Activated T-cell treated with anti-CD3 and anti-CD28 coated beads for 1 hour (primary cell): ENCODE measurements at regions not wholly inside any gene's neighbourhood (a gene's known extent, or its start where the extent isn't known, plus 50 kb on each side); places are given as distances from the start of the nearest gene placed in this dataset.
"Not testable (repeated sequence)": the region's sequence is repeated elsewhere in the genome, so short reads cannot be mapped to it uniquely, and the experiment has no call there.

Experiments
- DNase-seq: peaks from one replicate; pipeline ENCODE4 v3.0.0-alpha.2; 2020; ENCODE audit warnings: low read depth

DNA sequence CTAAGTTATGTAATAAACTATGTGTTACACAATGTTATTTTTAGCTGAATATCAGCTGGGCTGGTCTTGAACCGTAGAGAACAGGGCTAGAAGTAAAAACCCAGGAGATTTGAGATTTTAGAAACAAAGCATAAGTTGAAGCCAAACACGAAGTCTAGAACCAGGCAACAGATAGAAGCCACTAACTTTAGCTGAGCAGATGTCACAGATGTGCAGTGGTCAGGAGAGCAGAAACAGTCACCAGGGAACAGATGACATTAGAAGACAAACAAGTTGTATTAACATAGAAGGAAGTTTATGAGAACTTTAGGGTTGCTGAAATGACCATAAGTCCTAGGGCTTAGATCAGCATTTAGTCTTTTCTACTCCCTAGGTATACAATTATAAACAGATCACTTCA, 731.0 kb downstream of the ZNF385D start:
- DNase-seq, result no peak

- no peak for DNase-seq
These were observed 733.7 kb downstream of the ZNF385D start for GRCh38 chr3:21017115-21017852.

- DNase-seq, result no peak
These were observed 737.4 kb downstream of the ZNF385D start for GRCh38 chr3:21013566-21013965.

DNA sequence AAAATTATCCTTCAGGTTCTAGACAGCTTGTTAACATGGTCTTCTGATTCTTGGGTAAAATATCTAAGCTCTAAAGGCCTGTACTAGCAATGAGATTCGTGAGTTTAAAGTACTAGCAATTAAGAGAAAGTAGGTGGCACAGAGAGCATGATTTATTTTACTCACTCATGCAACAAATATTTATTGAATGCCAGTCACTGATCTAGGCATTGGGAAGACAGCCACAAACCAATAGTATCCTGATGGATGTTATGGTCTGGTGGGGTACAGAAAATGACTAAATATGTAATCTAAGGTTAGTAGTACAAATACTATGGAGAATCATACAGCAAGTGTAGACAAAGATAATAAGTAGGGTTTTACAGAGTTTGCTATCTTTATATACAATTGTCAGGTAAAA, 751.3 kb downstream of the ZNF385D start:
- DNase-seq, result no peak

DNA sequence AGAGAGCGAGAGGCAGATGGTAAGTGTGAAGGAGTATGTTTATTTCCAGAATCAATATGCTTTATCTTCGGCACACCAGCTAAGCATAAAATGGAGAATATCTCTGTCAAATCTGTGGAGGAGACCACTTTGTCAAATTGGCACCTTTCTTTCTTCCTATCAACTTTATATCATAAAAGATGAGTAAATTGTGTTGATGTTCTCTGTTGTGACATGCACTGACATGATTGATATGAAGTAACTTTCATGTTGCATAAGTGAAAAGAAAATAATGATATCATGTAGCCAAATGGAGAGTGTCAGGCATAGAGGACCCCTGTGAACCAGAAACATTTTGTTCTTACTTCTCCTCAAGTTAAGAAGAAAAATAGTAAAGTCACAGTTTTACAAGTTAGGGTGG, 753.8 kb downstream of the ZNF385D start:
- no peak for DNase-seq

GRCh38 chr3:20990896-20991295, 760.1 kb downstream of the ZNF385D start:
- DNase-seq, result no peak

- DNase-seq, result not testable (repeated sequence)
These were observed 761.4 kb downstream of the ZNF385D start for GRCh38 chr3:20989653-20990052.

- DNase-seq, result no peak
These were observed 766.3 kb downstream of the ZNF385D start for GRCh38 chr3:20984594-20985205.

DNA sequence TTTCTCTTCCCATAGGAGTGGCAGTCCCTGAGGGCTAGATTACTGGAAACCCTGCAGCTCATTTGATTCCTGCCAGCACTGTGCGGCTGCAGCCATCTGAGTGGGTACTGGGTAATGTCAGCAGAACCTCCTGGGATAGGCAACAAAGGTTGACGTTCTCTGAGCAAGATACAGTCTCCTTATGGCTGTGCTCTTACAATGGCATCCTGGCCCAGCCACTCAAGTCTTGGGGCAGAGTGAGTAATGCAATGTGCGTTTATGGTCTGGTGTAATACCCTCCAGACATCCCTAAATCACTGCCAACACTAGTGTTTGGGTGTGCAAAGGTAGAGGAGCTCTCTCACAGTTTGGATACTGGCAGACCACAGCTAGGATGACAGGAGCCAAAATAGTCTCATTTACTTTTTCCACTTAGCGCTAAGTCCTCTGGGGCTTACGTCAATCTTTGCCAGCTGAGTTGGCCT, 775.8 kb downstream of the ZNF385D start:
- DNase-seq, result no peak

DNA sequence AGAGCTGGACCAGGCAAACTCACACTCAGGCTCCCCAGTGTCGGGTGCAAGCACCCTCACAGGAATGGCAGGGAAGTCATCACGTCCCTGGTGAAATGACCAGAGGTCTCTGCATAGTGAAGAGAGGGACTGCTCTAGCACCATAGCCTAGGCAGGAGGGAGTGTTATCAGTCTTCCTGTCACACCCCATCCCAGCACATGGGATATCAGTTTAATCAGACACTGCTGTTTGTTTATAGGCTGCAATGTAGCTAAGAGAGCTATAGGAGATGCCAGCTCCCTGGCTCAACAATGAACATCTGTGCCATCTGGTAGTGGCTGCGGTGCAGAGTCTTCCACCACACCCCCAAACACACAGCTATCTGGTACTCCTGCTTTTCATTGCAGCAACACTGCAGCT, 776.6 kb downstream of the ZNF385D start:
- no peak for DNase-seq

GRCh38 chr3:20970807-20971206, 780.2 kb downstream of the ZNF385D start:
- not testable (repeated sequence) for DNase-seq

DNA sequence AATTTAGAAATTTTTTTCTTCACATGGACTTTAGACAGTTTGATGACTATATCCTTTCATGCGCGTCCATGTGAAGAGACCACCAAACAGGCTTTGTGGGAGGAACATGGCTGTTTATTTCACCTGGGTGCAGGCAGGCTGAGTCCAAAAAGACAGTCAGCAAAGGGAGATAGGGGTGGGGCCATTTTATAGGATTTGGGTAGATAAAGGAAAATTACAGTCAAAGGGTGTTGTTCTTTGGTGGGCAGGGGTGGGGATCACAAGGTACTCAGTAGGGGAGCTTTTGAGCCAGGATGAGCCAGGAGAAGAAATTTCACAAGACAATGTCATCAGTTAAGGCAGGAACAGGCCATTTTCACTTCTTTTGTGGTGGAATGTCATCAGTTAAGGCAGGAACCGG, 781.5 kb upstream of the SGO1 start:
- not testable (repeated sequence) for DNase-seq

- no peak for DNase-seq
These were observed 772.2 kb upstream of the SGO1 start for GRCh38 chr3:20958161-20958560.

GRCh38 chr3:20945892-20946291, 759.9 kb upstream of the SGO1 start:
- DNase-seq, result no peak

GRCh38 chr3:20935791-20936190, 749.8 kb upstream of the SGO1 start:
- DNase-seq, result no peak

- DNase-seq, result no peak
These were observed 745.8 kb upstream of the SGO1 start for GRCh38 chr3:20931834-20932233.

- no peak for DNase-seq
These were observed 744.0 kb upstream of the SGO1 start for GRCh38 chr3:20930034-20930433.

GRCh38 chr3:20924646-20925385, 738.8 kb upstream of the SGO1 start:
- no peak for DNase-seq

- DNase-seq, result not testable (repeated sequence)
These were observed 735.1 kb upstream of the SGO1 start for GRCh38 chr3:20921112-20921511.

GRCh38 chr3:20916951-20917606, 731.1 kb upstream of the SGO1 start:
- no peak for DNase-seq

DNA sequence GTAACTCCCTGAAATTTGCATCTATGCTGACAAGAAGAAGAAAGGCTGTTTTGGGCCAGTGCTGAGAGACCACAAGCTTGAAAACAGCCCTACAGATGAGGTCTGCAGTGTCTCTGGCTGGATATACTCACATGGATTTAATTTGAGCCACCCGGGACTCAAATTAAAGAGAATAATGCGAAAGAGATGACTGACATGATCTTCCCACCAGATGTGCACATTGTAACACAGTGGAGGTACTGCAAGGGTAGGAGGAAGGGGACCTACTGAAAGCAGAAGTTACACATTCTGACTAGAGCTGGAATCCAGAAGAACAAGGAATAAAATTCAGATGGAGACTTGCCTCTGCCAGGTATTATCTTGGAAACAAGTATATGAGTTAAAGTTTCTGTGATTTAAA, 728.3 kb upstream of the SGO1 start:
- no peak for DNase-seq

- DNase-seq, result no peak
These were observed 726.4 kb upstream of the SGO1 start for GRCh38 chr3:20912406-20912805.

- no peak for DNase-seq
These were observed 723.5 kb upstream of the SGO1 start for GRCh38 chr3:20909511-20909910.
